Kidney (tissue), 13 donors: ENCODE measurements at regions not wholly inside any gene's neighbourhood (a gene's known extent, or its start where the extent isn't known, plus 50 kb on each side); places are given as distances from the start of the nearest gene placed in this dataset.

Experiments
- DNase-seq, 5 donors: peaks; one replicate each; pipeline ENCODE4 v3.0.0-alpha.2; 2013 to 2020
- FAIRE-seq: peaks from 2 replicates; lab custom pipeline; 2012; peaks lifted over from hg19 to GRCh38; lab: Jason Lieb, UNC
- H3K27ac ChIP-seq, 2 donors: one replicate each; pipeline ENCODE4 v1.7.0; 2013; ENCODE audit warnings: low read depth in 2 of 2, low read length in 2 of 2, inconsistent platforms in 1 of 2
- H3K27me3 ChIP-seq: one replicate; pipeline ENCODE4 v1.7.1; 2013; ENCODE audit warnings: low read length, inconsistent platforms; ENCODE audit not compliant: control insufficient read depth, insufficient read depth
- H3K36me3 ChIP-seq, 3 donors: one replicate each; pipeline versions ENCODE4 v1.7.0 to v1.7.1; 2013; ENCODE audit warnings: low read length in 3 of 3, control low read depth in 1 of 3, inconsistent platforms in 1 of 3; ENCODE audit not compliant: insufficient read depth in 3 of 3, control insufficient read depth in 2 of 3
- H3K4me1 ChIP-seq, 3 donors: one replicate each; pipeline versions ENCODE4 v1.7.0 to v1.7.1; 2013; ENCODE audit warnings: low read length in 3 of 3, inconsistent platforms in 1 of 3, low read depth in 1 of 3; ENCODE audit not compliant: control insufficient read depth in 2 of 3, insufficient read depth in 2 of 3
- H3K4me3 ChIP-seq, 3 donors: one replicate each; pipeline versions ENCODE4 v1.7.0 to v1.8.1; 2013; ENCODE audit warnings: low read length in 3 of 3, control low read depth in 1 of 3, inconsistent platforms in 1 of 3
- H3K9ac ChIP-seq, 3 donors: one replicate each; pipeline versions ENCODE4 v1.7.0 to v1.7.1; 2013; ENCODE audit warnings: low read length in 3 of 3, control low read depth in 1 of 3, inconsistent platforms in 1 of 3
- H3K9me3 ChIP-seq, 3 donors: one replicate each; pipeline versions ENCODE4 v1.7.0 to v1.7.1; 2013; ENCODE audit warnings: low read length in 3 of 3, control low read depth in 1 of 3, inconsistent platforms in 1 of 3; ENCODE audit not compliant: control insufficient read depth in 2 of 3, insufficient read depth in 1 of 3
- CTCF ChIP-seq: IDR thresholded peaks from 3 replicates; pipeline ENCODE4 v1.5.1; 2012; ENCODE audit warnings: mild to moderate bottlenecking, moderate library complexity, borderline replicate concordance; ENCODE audit not compliant: insufficient read depth; ENCODE audit errors: extremely low read depth
- intact Hi-C: fragments of 100-400 bp; cut with DNase I; formaldehyde crosslinking; loops from one replicate; pipeline ENCODE4 v1.11.1; 2022
- donor health status: control.
- donor health status: control.
- donor health status: control.
- donor health status: control.
- donor health status: control.
- donor health status: DM: yes; HTN: yes; CAD: no.
- donor health status: Normal renal cell carcinoma (clear cell type).

GRCh38 chr17:13070732-13071131, 52.9 kb upstream of the ELAC2 start:
- Histone ChIP-seq H3K4me1 (no peaks in the 10 kb centered on the region), H3K4me3 (no peak overlapping the region), H3K36me3 (no peaks in the 10 kb centered on the region), H3K9ac (no peak overlapping the region), H3K27ac (no peak overlapping the region), H3K27me3 (no peaks in the 10 kb centered on the region), H3K9me3 (peaks cover 0 to 4% (median 0%) of the 10 kb centered on the region in 3 donors)
- intact Hi-C loops, result no loop called here
- TF ChIP-seq CTCF, result no peak
- DNase-seq, result no peak
- FAIRE-seq, result no peak

- H3K9ac ChIP-seq, result no peak overlapping the region
- no peak overlapping the region for H3K27ac ChIP-seq
- H3K9me3 ChIP-seq, result peaks cover 0 to 4% (median 0%) of the 10 kb centered on the region in 3 donors
- TF ChIP-seq CTCF, result no peak
- no peak overlapping the region for H3K4me3 ChIP-seq
- DNase-seq (no peak), FAIRE-seq (no peak)
- no peaks in the 10 kb centered on the region for H3K4me1 ChIP-seq
- no peaks in the 10 kb centered on the region for H3K27me3 ChIP-seq
- intact Hi-C loops, result no loop called here
- H3K36me3 ChIP-seq, result no peaks in the 10 kb centered on the region
Measured at GRCh38 chr17:13067629-13068303, 49.9 kb upstream of the ELAC2 start.
